ENCODE measurements at regions not wholly inside any gene's neighbourhood (a gene's known extent, or its start where the extent isn't known, plus 50 kb on each side); places are given as distances from the start of the nearest gene placed in this dataset.

- TF ChIP-seq CTCF (IDR thresholded peaks at IDR 0.05; ENCODE audit: insufficient read depth, low read depth, low read length) (no peak), EZH2 (IDR thresholded peaks at IDR 0.05; ENCODE audit: insufficient read depth, low read length) (no peak)
These were observed 477.7 kb upstream of the CFAP20DC start for GRCh38 chr3:59527493-59527892.
